CD4-positive, alpha-beta memory T cell (primary cell): ENCODE measurements at regions not wholly inside any gene's neighbourhood (a gene's known extent, or its start where the extent isn't known, plus 50 kb on each side); places are given as distances from the start of the nearest gene placed in this dataset.

Experiments used
- CTCF ChIA-PET: fragments of 350-600 bp; sonication (Branson Sonifier 250); formaldehyde crosslinking; loops from one replicate; lab custom pipeline; 2021; ENCODE audit warnings: inconsistent platforms; ENCODE audit not compliant: partially characterized antibody; lab: Charles Lee
- POLR2A ChIA-PET: fragments of 350-600 bp; sonication (Branson Sonifier 250); formaldehyde crosslinking; loops from one replicate; lab custom pipeline; 2021; ENCODE audit not compliant: partially characterized antibody; lab: Charles Lee
- DNase-seq, 5 donors: peaks; one replicate each; pipeline versions ENCODE4 v3.0.0 to v3.0.0-alpha.2; 2020 to 2022; ENCODE audit warnings: mixed read lengths in 1 of 5
- H3K27ac ChIP-seq: one replicate; pipeline ENCODE4 v1.7.0; 2013; ENCODE audit warnings: low read depth, low read length
- H3K27me3 ChIP-seq: 2 replicates; pipeline ENCODE4 v1.7.0; 2013; ENCODE audit warnings: mild to moderate bottlenecking, low read length, moderate library complexity; ENCODE audit not compliant: insufficient read depth
- H3K36me3 ChIP-seq: 2 replicates; pipeline ENCODE4 v1.7.0; 2013; ENCODE audit warnings: mild to moderate bottlenecking, low read length, moderate library complexity; ENCODE audit not compliant: insufficient read depth
- H3K4me1 ChIP-seq: 2 replicates; pipeline ENCODE4 v1.7.0; 2013; ENCODE audit warnings: mild to moderate bottlenecking, low read length, moderate library complexity; ENCODE audit not compliant: insufficient read depth
- H3K4me3 ChIP-seq, 2 donors: one replicate each; pipeline ENCODE4 v1.7.0; 2013; ENCODE audit warnings: low read length in 2 of 2, mild to moderate bottlenecking in 1 of 2
- H3K9me3 ChIP-seq, 2 donors: one replicate each; pipeline ENCODE4 v1.7.0; 2013; ENCODE audit warnings: low read length in 2 of 2, control low read depth in 1 of 2; ENCODE audit not compliant: control insufficient read depth in 1 of 2
- H3K27ac Mint-ChIP-seq, 7 donors: one replicate each; pipeline ENCODE4 v1.8.0; 2020 to 2021; ENCODE audit warnings: mixed read lengths in 7 of 7, mild to moderate bottlenecking in 6 of 7, inconsistent platforms in 3 of 7, moderate library complexity in 3 of 7
- H3K27me3 Mint-ChIP-seq, 2 donors: one replicate each; pipeline ENCODE4 v1.8.0; 2020 to 2021; ENCODE audit warnings: mixed read lengths in 2 of 2
- H3K36me3 Mint-ChIP-seq, 2 donors: one replicate each; pipeline ENCODE4 v1.8.0; 2020 to 2021; ENCODE audit warnings: mixed read lengths in 2 of 2, inconsistent platforms in 1 of 2, mild to moderate bottlenecking in 1 of 2
- H3K4me1 Mint-ChIP-seq, 4 donors: one replicate each; pipeline ENCODE4 v1.8.0; 2020 to 2021; ENCODE audit warnings: mixed read lengths in 4 of 4, mild to moderate bottlenecking in 1 of 4
- H3K4me3 Mint-ChIP-seq, 8 donors: one replicate each; pipeline ENCODE4 v1.8.0; 2020 to 2021; ENCODE audit warnings: mixed read lengths in 8 of 8, mild to moderate bottlenecking in 7 of 8, moderate library complexity in 6 of 8, inconsistent platforms in 3 of 8
- H3K9me3 Mint-ChIP-seq, 8 donors: one replicate each; pipeline ENCODE4 v1.8.0; 2020 to 2021; ENCODE audit warnings: mixed read lengths in 8 of 8, mild to moderate bottlenecking in 5 of 8, inconsistent platforms in 3 of 8, moderate library complexity in 1 of 8
- intact Hi-C: fragments of 100-400 bp; cut with micrococcal nuclease; formaldehyde crosslinking; loops from one replicate; pipeline ENCODE4 v1.15.1; 2023

- H3K4me3 ChIP-seq, result no peak overlapping the region
- H3K4me1 ChIP-seq, result no peaks in the 10 kb centered on the region
- Mint-ChIP-seq H3K27ac (no peak overlapping the region), H3K4me1 (no peaks in the 10 kb centered on the region), H3K27me3 (peaks cover 0 to 3% of the 10 kb centered on the region in 2 donors), H3K36me3 (no peaks in the 10 kb centered on the region), H3K9me3 (peaks cover 0 to 2% (median 0%) of the 10 kb centered on the region in 8 donors), H3K4me3 (no peak overlapping the region)
- H3K9me3 ChIP-seq, result no peaks in the 10 kb centered on the region
- intact Hi-C loops, result no loop called here
- no peak overlapping the region for H3K27ac ChIP-seq
- CTCF ChIA-PET, result no interaction called here
- no peaks in the 10 kb centered on the region for H3K27me3 ChIP-seq
- POLR2A ChIA-PET, result no interaction called here
- no peak for DNase-seq
- H3K36me3 ChIP-seq, result no peaks in the 10 kb centered on the region
These were observed 121.1 kb upstream of the TMCO5A start for GRCh38 chr15:37813306-37813705.

GRCh38 chr15:37814847-37815515 lies 119.5 kb upstream of the TMCO5A start:
- DNase-seq, result no peak
- H3K36me3 ChIP-seq, result no peaks in the 10 kb centered on the region
- Mint-ChIP-seq H3K27me3 (no peaks in the 10 kb centered on the region), H3K27ac (peak overlapping the region in 1 of 7 donors; percentile 39), H3K36me3 (no peaks in the 10 kb centered on the region), H3K4me1 (no peaks in the 10 kb centered on the region), H3K9me3 (peaks cover 0 to 2% (median 0%) of the 10 kb centered on the region in 8 donors), H3K4me3 (no peak overlapping the region)
- H3K4me1 ChIP-seq, result no peaks in the 10 kb centered on the region
- CTCF ChIA-PET, result no interaction called here
- H3K4me3 ChIP-seq, result no peak overlapping the region
- POLR2A ChIA-PET, result no interaction called here
- no peak overlapping the region for H3K27ac ChIP-seq
- intact Hi-C loops, result no loop called here
- no peaks in the 10 kb centered on the region for H3K27me3 ChIP-seq
- H3K9me3 ChIP-seq, result no peaks in the 10 kb centered on the region

- Histone ChIP-seq H3K9me3 (no peaks in the 10 kb centered on the region), H3K4me1 (no peaks in the 10 kb centered on the region), H3K27me3 (no peaks in the 10 kb centered on the region), H3K4me3 (no peak overlapping the region), H3K27ac (no peak overlapping the region), H3K36me3 (no peaks in the 10 kb centered on the region)
- CTCF ChIA-PET, result no interaction called here
- Mint-ChIP-seq H3K27me3 (no peaks in the 10 kb centered on the region), H3K9me3 (peaks cover 0 to 2% (median 0%) of the 10 kb centered on the region in 8 donors), H3K4me1 (no peaks in the 10 kb centered on the region), H3K27ac (no peak overlapping the region), H3K4me3 (no peak overlapping the region), H3K36me3 (no peaks in the 10 kb centered on the region)
- no peak for DNase-seq
- POLR2A ChIA-PET, result no interaction called here
- intact Hi-C loops, result no loop called here
These were observed 116.2 kb upstream of the TMCO5A start for GRCh38 chr15:37818152-37818677.

- Mint-ChIP-seq H3K27ac (no peak overlapping the region), H3K4me1 (no peaks in the 10 kb centered on the region), H3K27me3 (no peaks in the 10 kb centered on the region), H3K9me3 (peaks cover 0 to 1% (median 0%) of the 10 kb centered on the region in 8 donors), H3K4me3 (no peak overlapping the region), H3K36me3 (no peaks in the 10 kb centered on the region)
- Histone ChIP-seq H3K4me3 (no peak overlapping the region), H3K27me3 (no peaks in the 10 kb centered on the region), H3K4me1 (no peaks in the 10 kb centered on the region), H3K36me3 (no peaks in the 10 kb centered on the region), H3K9me3 (no peaks in the 10 kb centered on the region), H3K27ac (no peak overlapping the region)
- intact Hi-C loops, result no loop called here
- DNase-seq, result no peak
- CTCF ChIA-PET, result no interaction called here
- POLR2A ChIA-PET, result no interaction called here
These were observed 115.2 kb upstream of the TMCO5A start for GRCh38 chr15:37819191-37819590.

GRCh38 chr15:37820380-37821128 lies 113.9 kb upstream of the TMCO5A start:
- no peaks in the 10 kb centered on the region for H3K36me3 ChIP-seq
- no peak overlapping the region for H3K4me3 ChIP-seq
- DNase-seq, result no peak
- intact Hi-C loops, result no loop called here
- H3K4me1 ChIP-seq, result no peaks in the 10 kb centered on the region
- no peaks in the 10 kb centered on the region for H3K27me3 ChIP-seq
- Mint-ChIP-seq H3K27ac (peak overlapping the region in 1 of 7 donors; percentile 16), H3K9me3 (peaks cover 0 to 1% (median 0%) of the 10 kb centered on the region in 8 donors), H3K4me3 (no peak overlapping the region), H3K27me3 (no peaks in the 10 kb centered on the region), H3K4me1 (no peaks in the 10 kb centered on the region), H3K36me3 (no peaks in the 10 kb centered on the region)
- no peak overlapping the region for H3K27ac ChIP-seq
- H3K9me3 ChIP-seq, result no peaks in the 10 kb centered on the region
- CTCF ChIA-PET, result no interaction called here
- POLR2A ChIA-PET, result no interaction called here

GRCh38 chr15:37823601-37824275 lies 110.7 kb upstream of the TMCO5A start:
- intact Hi-C loops, result no loop called here
- Mint-ChIP-seq H3K4me1 (no peaks in the 10 kb centered on the region), H3K27me3 (peaks cover 0 to 1% of the 10 kb centered on the region in 2 donors), H3K4me3 (no peak overlapping the region), H3K9me3 (peaks cover 0 to 2% (median 0%) of the 10 kb centered on the region in 8 donors), H3K27ac (no peak overlapping the region), H3K36me3 (no peaks in the 10 kb centered on the region)
- no peak overlapping the region for H3K27ac ChIP-seq
- H3K4me1 ChIP-seq, result no peaks in the 10 kb centered on the region
- H3K27me3 ChIP-seq, result no peaks in the 10 kb centered on the region
- DNase-seq, result no peak
- no peaks in the 10 kb centered on the region for H3K9me3 ChIP-seq
- ChIA-PET CTCF (no interaction called here), POLR2A (no interaction called here)
- no peaks in the 10 kb centered on the region for H3K36me3 ChIP-seq
- no peak overlapping the region for H3K4me3 ChIP-seq

- ChIA-PET CTCF (no interaction called here), POLR2A (no interaction called here)
- no peaks in the 10 kb centered on the region for H3K36me3 Mint-ChIP-seq
- H3K4me1 Mint-ChIP-seq, result no peaks in the 10 kb centered on the region
- H3K9me3 Mint-ChIP-seq, result peaks cover 0 to 2% (median 0%) of the 10 kb centered on the region in 8 donors
- Histone ChIP-seq H3K4me1 (no peaks in the 10 kb centered on the region), H3K36me3 (no peaks in the 10 kb centered on the region), H3K9me3 (no peaks in the 10 kb centered on the region), H3K4me3 (no peak overlapping the region), H3K27ac (no peak overlapping the region), H3K27me3 (no peaks in the 10 kb centered on the region)
- DNase-seq, result no peak
- intact Hi-C loops, result no loop called here
- peaks cover 0 to 1% of the 10 kb centered on the region in 2 donors for H3K27me3 Mint-ChIP-seq
- no peak overlapping the region for H3K4me3 Mint-ChIP-seq
- H3K27ac Mint-ChIP-seq, result no peak overlapping the region
These were observed 109.6 kb upstream of the TMCO5A start for GRCh38 chr15:37824717-37825382.
